ENCODE measurements at regions not wholly inside any gene's neighbourhood (a gene's known extent, or its start where the extent isn't known, plus 50 kb on each side); places are given as distances from the start of the nearest gene placed in this dataset.

- H3K36me3 ChIP-seq (ENCODE audit: control insufficient read depth in 2 of 2, extremely low read depth in 1 of 2, insufficient read depth in 2 of 2, low read length in 2 of 2) = no peaks in the 10 kb centered on the region
- no peak for FAIRE-seq
- dilution Hi-C loops (cut with MboI; ENCODE audit: extremely low pct_ligation_motif_present, low sequenced_read_pairs) = no loop called here
These were observed 277.8 kb upstream of the SLITRK5 start for GRCh38 chr13:87393358-87393757.

GRCh38 chr13:87398047-87398446 is 273.1 kb upstream of the SLITRK5 start:
- Histone ChIP-seq H3K9me3 (ENCODE audit: control insufficient read depth, low read depth, low read length) (no peaks in the 10 kb centered on the region), H3K4me1 (ENCODE audit: control insufficient read depth, extremely low read depth, insufficient read depth, low read length) (no peaks in the 10 kb centered on the region), H3K4me2 (ENCODE audit: control insufficient read depth, extremely low read depth, insufficient read depth, low read depth, low read length) (no peak overlapping the region), H3K9ac (ENCODE audit: control insufficient read depth, extremely low read depth, insufficient read depth, low read length) (no peak overlapping the region), H3K36me3 (ENCODE audit: control insufficient read depth in 2 of 2, extremely low read depth in 1 of 2, insufficient read depth in 2 of 2, low read length in 2 of 2) (no peaks in the 10 kb centered on the region), H3K9me1 (ENCODE audit: control insufficient read depth, extremely low read depth, insufficient read depth, low read length) (no peaks in the 10 kb centered on the region), H4K20me1 (ENCODE audit: control insufficient read depth, extremely low read depth, insufficient read depth, low read length) (no peaks in the 10 kb centered on the region), H2AFZ (ENCODE audit: control insufficient read depth, low read length) (no peak overlapping the region), H3K4me3 (ENCODE audit: control insufficient read depth in 2 of 3, extremely low read depth in 1 of 3, insufficient read depth in 2 of 3, low read depth in 1 of 3, low read length in 3 of 3) (no peak overlapping the region), H3K27ac (ENCODE audit: control insufficient read depth, insufficient read depth, low read length) (no peak overlapping the region), H3K79me2 (ENCODE audit: control insufficient read depth, insufficient read depth, low read length) (no peaks in the 10 kb centered on the region), H3K27me3 (ENCODE audit: control insufficient read depth, extremely low read depth, insufficient read depth, low read length) (no peaks in the 10 kb centered on the region)
- FAIRE-seq (no peak), DNase-seq (ENCODE audit: low read depth, low spot score) (no peak)
- dilution Hi-C loops (cut with MboI; ENCODE audit: extremely low pct_ligation_motif_present, low sequenced_read_pairs) = no loop called here
- TF ChIP-seq EZH2 (IDR thresholded peaks at IDR 0.05; ENCODE audit: low read length) = no peak
- no peak for TF ChIP-seq CTCF (optimal IDR thresholded peaks at IDR 0.05 in 1 of 3, IDR thresholded peaks at IDR 0.05 in 1 of 3, conservative IDR thresholded peaks at IDR 0.05 in 1 of 3; ENCODE audit: extremely low read depth in 1 of 3, insufficient read depth in 2 of 3, low read length in 3 of 3)

More at GRCh38 chr13:87393358-87393757, 277.8 kb upstream of the SLITRK5 start:
- Histone ChIP-seq H2AFZ (ENCODE audit: control insufficient read depth, low read length) (no peak overlapping the region), H3K4me2 (ENCODE audit: control insufficient read depth, extremely low read depth, insufficient read depth, low read depth, low read length) (no peak overlapping the region), H3K4me1 (ENCODE audit: control insufficient read depth, extremely low read depth, insufficient read depth, low read length) (no peaks in the 10 kb centered on the region), H3K79me2 (ENCODE audit: control insufficient read depth, insufficient read depth, low read length) (no peaks in the 10 kb centered on the region), H3K9me1 (ENCODE audit: control insufficient read depth, extremely low read depth, insufficient read depth, low read length) (no peaks in the 10 kb centered on the region), H3K9ac (ENCODE audit: control insufficient read depth, extremely low read depth, insufficient read depth, low read length) (no peak overlapping the region), H3K27me3 (ENCODE audit: control insufficient read depth, extremely low read depth, insufficient read depth, low read length) (no peaks in the 10 kb centered on the region), H4K20me1 (ENCODE audit: control insufficient read depth, extremely low read depth, insufficient read depth, low read length) (no peaks in the 10 kb centered on the region), H3K27ac (ENCODE audit: control insufficient read depth, insufficient read depth, low read length) (no peak overlapping the region), H3K4me3 (ENCODE audit: control insufficient read depth in 2 of 3, extremely low read depth in 1 of 3, insufficient read depth in 2 of 3, low read depth in 1 of 3, low read length in 3 of 3) (no peak overlapping the region), H3K9me3 (ENCODE audit: control insufficient read depth, low read depth, low read length) (no peaks in the 10 kb centered on the region)
- no peak for DNase-seq (ENCODE audit: low read depth, low spot score)
- TF ChIP-seq CTCF (optimal IDR thresholded peaks at IDR 0.05 in 1 of 3, IDR thresholded peaks at IDR 0.05 in 1 of 3, conservative IDR thresholded peaks at IDR 0.05 in 1 of 3; ENCODE audit: extremely low read depth in 1 of 3, insufficient read depth in 2 of 3, low read length in 3 of 3) (no peak), EZH2 (IDR thresholded peaks at IDR 0.05; ENCODE audit: low read length) (no peak)
